HG02973 (cell line): ENCODE measurements at regions not wholly inside any gene's neighbourhood (a gene's known extent, or its start where the extent isn't known, plus 50 kb on each side); places are given as distances from the start of the nearest gene placed in this dataset.

Experiments
- ATAC-seq: cut with Tn5 transposase; IDR thresholded peaks from one replicate; pipeline ENCODE4 v1.9.1; 2021; ENCODE audit warnings: moderate library complexity; ENCODE audit not compliant: unreplicated experiment

- ATAC-seq: no peak
Measured at GRCh38 chr2:220876080-220876824, 695.9 kb downstream of the EPHA4 start.

DNA sequence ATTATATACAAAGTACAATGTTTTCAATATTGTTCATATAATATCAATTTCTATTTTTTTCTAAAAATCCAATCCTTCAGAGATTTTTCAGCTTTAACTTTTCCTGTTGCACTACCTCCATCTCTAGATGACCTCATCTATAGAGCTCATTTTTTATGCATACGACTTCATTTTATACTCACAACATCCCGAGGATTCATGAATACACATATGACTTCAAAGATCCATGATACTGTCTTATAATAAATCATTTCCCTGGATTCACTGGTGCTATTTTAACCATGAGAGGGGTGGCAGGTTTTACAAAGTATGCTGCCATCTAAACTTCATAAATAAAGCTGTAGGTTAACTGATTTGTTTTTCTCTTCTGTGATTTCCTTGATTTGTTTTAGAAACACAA is 694.6 kb downstream of the EPHA4 start:
- no peak for ATAC-seq

GRCh38 chr2:220877897-220878296 is 694.2 kb downstream of the EPHA4 start:
- ATAC-seq: no peak

- no peak for ATAC-seq
Measured at GRCh38 chr2:220880623-220881596, 691.2 kb downstream of the EPHA4 start.

DNA sequence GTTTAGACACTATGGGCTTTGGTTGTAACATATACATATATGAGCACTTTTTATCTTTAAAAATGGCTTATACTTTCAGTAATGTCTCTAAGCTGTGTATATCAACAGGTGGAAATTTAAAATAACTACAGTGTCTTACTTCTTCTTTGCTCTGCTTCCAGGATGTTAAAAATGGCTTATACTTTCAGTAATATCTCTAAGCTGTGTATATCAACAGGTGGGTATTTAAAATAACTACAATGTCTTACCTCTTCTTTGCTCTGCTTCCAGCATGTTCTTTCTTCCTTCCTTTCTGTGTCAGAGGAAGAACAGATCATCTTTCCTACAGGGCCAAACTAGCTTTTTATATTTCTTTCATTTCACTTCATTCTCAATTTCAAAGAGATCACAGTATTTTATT is 689.6 kb downstream of the EPHA4 start:
- ATAC-seq: no peak

DNA sequence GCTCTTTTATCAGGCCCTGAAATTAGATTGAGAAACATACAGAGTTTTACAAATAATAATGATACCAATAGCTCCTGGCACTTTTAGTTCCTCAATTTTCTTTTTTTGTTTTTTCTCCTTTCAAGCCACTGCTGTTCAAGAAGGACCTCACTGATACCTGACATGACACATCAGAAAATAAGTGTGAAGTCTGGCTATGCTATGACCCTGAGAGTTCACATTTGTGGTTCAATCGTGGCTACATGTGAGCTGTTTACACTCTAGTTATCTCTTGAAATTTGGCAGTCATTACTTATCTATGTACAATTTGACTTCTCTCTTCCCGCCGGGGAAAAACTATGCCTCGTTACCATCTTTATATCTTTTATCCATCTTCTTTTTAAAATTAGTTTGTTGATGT is 686.5 kb downstream of the EPHA4 start:
- ATAC-seq: no peak

DNA sequence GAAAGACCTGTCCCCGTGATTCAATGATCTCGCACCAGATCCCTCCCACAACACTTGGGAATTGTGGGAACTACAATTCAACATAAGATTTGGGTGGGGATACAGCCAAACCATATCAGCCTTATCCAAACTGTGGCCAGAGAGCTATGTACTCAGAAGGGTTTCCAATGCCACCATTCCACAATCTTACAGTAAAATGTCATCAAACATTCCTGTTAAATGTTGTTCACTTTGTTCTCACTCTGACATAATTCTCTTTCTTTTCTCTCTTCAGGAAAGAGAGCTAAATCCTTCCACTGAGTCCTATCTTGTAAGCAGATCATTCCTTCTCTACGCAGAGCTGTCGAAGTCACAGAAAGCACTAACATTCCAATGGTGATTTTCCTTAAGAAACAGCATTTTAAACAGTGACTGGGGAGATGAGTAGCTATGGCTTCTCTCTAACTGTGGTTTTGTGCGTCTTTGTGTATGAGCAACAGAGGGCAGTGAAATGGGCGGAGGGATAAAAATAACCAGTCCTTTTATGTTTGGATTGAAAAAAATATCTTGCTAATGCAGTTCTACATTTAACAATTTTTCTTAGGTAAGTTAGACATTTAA is 684.7 kb downstream of the EPHA4 start:
- no peak for ATAC-seq

- no peak for ATAC-seq
Measured at GRCh38 chr2:220887876-220888275, 684.2 kb downstream of the EPHA4 start.

GRCh38 chr2:220890931-220891330 is 681.2 kb downstream of the EPHA4 start:
- no peak for ATAC-seq

- no peak for ATAC-seq
Measured at GRCh38 chr2:220891405-220891804, 680.7 kb downstream of the EPHA4 start.

DNA sequence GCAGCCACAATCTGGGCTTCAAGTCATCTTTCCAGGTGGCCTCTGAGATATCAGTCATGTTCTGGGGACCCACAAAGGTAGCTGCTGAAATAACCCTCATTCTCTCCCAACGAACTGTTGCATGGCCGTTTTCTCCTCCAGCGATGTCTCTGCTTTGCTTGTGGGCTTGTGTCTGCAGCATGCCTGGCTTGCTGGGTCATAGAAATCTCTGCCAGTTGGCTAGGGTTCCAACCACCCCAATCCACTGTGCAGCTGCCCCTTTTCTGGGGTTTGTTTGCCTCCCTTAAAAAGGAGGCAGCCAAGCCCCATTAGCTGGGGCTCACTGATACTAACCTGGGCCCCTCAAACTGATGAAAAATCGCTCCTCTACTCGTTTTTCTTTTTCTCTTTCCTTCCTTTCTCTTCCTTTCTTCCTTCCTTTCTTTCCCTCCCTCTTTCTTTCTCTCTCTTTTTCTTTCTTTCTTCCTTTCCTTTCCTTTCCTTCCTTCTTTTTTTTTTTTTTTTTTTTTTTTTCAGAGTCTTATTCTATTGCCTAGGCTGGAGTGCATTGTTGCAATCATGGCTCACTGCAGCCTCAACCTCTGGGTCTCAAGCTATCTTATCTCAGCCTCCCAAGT is 680.0 kb downstream of the EPHA4 start:
- ATAC-seq: no peak

DNA sequence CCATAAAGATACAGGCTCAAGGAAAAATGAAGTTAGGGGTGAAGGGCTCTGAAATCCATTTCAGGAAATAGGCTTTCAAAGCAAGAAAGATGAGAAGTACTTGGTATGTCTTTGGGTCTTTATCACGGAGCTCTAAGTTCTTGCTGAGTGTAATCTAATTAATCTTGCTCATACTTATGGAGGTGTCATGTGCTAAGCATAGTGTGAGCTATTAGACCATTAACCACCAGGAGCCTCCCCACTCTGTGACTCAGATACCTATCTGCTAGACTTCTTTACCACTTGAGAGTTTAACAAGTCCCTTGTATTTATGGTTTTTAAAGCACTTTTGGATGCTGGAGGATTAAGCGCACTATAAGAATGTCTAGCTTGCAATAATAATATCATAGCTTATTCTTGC is 678.7 kb downstream of the EPHA4 start:
- no peak for ATAC-seq

DNA sequence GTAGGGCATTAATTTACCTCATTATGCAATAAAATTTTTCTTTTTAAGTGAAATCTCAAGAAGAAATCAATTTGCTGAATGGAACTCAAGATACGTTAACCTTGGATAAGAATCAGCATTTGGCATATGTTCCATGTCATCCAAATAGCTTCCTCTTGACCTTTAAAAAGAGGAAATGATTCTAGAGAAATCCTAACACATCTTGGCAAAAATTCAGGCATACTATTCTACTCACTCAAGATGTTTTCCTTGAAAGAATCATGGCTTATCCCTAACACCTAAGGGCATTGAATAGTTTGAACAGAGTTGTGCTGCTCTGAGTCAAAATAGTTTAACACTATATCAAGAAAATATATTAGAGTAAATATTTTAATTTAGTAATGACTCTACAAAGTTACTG is 678.0 kb downstream of the EPHA4 start:
- ATAC-seq: no peak

DNA sequence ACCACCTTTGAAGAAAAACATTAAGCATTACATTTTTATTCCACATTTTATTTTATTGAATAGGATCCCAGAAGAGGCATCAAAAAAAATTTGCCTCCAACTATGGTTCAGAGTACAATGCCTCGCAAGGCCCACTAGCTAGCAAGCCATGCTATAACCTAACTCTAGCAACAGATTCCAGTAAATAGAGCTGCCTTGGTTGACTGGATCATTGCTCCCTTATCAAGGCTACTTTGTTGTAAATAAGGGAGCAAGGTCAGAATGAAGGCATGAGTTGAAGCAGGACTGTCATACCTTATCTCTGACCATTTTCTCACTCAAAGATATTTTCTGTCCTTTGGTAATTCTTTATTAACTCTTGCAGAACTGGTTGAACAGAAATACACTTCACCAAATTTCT is 672.6 kb downstream of the EPHA4 start:
- no peak for ATAC-seq

- ATAC-seq: no peak
Measured at GRCh38 chr2:220904015-220904414, 668.1 kb downstream of the EPHA4 start.

GRCh38 chr2:220913384-220913783 is 658.7 kb downstream of the EPHA4 start:
- ATAC-seq: no peak

DNA sequence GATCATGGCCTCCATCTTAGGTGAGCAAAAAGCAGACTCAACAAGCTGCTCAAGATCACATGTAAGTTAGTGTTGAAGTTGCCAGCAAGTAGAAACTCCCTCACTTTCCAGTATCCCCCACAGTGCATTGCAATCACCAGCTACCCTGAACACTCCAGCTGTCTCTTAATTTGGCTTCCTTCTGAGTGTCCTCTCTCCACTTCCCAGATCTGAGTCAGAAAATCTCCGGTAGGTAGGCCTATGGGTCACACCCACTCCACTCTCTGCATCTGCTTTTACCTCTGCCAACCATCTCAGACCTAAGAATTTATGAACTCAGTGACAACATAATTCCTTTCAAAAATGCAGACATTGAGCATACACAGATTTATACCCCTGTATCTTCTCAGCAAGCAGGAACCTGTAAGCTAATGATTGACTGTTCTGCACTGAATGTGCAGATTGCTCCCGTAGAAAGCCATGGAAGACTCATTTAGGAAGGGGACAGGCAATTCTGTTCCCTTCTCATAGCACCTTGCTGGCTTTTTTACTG is 656.9 kb downstream of the EPHA4 start:
- no peak for ATAC-seq

GRCh38 chr2:220916931-220917330 is 655.2 kb downstream of the EPHA4 start:
- no peak for ATAC-seq

- no peak for ATAC-seq
Measured at GRCh38 chr2:220930271-220931076, 641.6 kb downstream of the EPHA4 start.

GRCh38 chr2:220931491-220931890 is 640.6 kb downstream of the EPHA4 start:
- ATAC-seq: no peak
